ENCODE measurements at regions not wholly inside any gene's neighbourhood (a gene's known extent, or its start where the extent isn't known, plus 50 kb on each side); places are given as distances from the start of the nearest gene placed in this dataset.

DNA sequence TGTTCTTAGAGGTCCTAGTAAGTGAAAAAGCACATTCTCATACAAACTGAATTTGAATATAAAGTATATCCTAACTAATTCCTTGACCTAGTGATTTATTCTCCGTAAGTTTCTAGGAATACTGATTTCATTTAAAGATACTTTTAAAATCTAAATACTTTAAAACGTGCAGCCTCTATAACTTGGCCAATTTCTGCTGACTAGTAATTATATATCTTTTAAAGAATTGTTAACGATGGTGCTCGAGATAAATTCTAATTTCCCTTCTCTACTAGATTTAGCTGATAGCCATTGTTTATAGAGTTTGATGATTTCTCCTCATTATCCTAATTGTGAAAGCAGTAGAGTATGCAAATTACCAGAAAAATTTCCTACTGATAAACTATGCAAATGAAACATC is 257.9 kb downstream of the ADAMTS20 start:
- no peak for TF ChIP-seq POLR2A (IDR thresholded peaks at IDR 0.05)
- TF ChIP-seq, protein P1, sequence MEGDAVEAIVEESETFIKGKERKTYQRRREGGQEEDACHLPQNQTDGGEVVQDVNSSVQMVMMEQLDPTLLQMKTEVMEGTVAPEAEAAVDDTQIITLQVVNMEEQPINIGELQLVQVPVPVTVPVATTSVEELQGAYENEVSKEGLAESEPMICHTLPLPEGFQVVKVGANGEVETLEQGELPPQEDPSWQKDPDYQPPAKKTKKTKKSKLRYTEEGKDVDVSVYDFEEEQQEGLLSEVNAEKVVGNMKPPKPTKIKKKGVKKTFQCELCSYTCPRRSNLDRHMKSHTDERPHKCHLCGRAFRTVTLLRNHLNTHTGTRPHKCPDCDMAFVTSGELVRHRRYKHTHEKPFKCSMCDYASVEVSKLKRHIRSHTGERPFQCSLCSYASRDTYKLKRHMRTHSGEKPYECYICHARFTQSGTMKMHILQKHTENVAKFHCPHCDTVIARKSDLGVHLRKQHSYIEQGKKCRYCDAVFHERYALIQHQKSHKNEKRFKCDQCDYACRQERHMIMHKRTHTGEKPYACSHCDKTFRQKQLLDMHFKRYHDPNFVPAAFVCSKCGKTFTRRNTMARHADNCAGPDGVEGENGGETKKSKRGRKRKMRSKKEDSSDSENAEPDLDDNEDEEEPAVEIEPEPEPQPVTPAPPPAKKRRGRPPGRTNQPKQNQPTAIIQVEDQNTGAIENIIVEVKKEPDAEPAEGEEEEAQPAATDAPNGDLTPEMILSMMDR (IDR thresholded peaks at IDR 0.05) = no peak
- TF ChIP-seq EP300 (IDR thresholded peaks at IDR 0.05) = no peak

Measured in tibial nerve (tissue), 4 donors.